Activated T-cell treated with anti-CD3 and anti-CD28 coated beads, Interleukin-2, amount 50 U/mL, for 4 hours (primary cell): ENCODE measurements at regions not wholly inside any gene's neighbourhood (a gene's known extent, or its start where the extent isn't known, plus 50 kb on each side); places are given as distances from the start of the nearest gene placed in this dataset.

Experiments used
- ATAC-seq, 2 donors: fragments of 200-7000 bp; cut with Tn5 transposase; one replicate each; pipeline ENCODE4 v1.10.0; 2021
- DNase-seq: peaks from one replicate; pipeline ENCODE4 v3.0.0-alpha.2; 2020
- H3K27me3 Mint-ChIP-seq: one replicate; pipeline ENCODE4 v1.8.0; 2021; ENCODE audit warnings: low read depth, mixed read lengths
- H3K36me3 Mint-ChIP-seq: one replicate; pipeline ENCODE4 v1.8.0; 2022; ENCODE audit warnings: mixed read lengths; ENCODE audit not compliant: insufficient read depth
- H3K4me1 Mint-ChIP-seq: one replicate; pipeline ENCODE4 v1.8.0; 2021; ENCODE audit warnings: low read depth, mixed read lengths
- H3K4me3 Mint-ChIP-seq: one replicate; pipeline ENCODE4 v1.8.0; 2021; ENCODE audit warnings: mild to moderate bottlenecking, moderate library complexity, mixed read lengths
- H3K9me3 Mint-ChIP-seq: one replicate; pipeline ENCODE4 v1.8.0; 2021; ENCODE audit warnings: mixed read lengths

DNA sequence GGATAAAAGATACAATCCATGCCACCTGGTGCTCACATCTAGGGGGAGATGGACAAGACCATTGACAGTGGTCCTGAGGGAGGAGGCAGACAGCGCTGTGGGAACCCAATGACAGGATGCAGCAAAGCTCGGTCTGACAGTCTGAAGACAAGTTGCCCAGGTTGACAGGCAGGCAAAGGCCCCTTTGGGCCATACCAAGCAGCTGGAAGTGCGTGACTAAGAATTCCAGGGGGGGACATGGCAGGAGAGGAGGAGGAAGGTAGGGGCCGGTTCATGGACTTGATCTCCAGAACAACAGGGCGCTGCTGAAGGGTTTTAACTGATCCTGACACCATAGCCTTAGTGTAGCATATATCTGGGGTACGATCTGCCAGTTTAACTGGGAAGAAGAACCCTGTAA lies 83.4 kb downstream of the RPLP1 start:
- H3K27me3 Mint-ChIP-seq, result peaks cover 8% of the 10 kb centered on the region
- H3K4me3 Mint-ChIP-seq, result no peak overlapping the region
- DNase-seq (no peak), ATAC-seq (no peak)
- H3K9me3 Mint-ChIP-seq, result no peaks in the 10 kb centered on the region
- no peaks in the 10 kb centered on the region for H3K4me1 Mint-ChIP-seq
- H3K36me3 Mint-ChIP-seq, result no peaks in the 10 kb centered on the region

DNA sequence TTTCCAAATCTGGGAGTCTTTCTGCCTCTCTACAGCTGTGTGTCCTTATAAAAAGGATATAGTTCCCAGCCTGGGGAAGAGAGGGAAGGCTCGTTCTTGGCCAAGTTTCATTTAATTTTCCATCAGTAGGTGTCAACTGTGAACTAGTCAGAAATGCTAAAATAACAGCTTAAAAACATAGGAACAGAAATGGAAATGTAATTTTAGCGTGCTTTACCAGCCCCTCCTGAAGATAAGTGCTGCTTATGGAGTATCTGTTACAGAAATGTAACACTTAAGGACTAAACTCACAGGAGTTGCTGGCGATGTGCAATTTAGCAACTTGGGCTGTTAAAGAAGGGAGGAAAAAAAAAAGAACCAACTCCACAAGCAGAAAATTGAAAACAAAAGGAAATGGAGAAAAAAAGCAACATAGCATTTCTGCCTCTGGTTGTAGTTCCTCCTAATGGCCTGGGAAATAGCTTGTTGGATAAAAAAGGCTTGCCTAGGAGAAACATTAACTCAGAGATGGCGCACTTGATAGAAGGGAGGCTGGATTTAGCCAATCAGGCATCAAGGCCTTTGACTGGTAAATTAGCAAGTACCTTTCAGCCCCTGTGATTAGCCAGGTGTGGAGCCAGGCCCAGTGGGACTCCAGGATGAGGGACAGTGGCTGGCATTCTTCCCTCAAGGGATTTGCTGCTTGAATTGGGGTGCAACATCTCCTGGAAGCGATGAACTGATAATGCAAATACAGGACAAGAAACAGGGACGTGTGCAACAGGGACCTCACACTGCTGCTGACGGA lies 84.3 kb downstream of the RPLP1 start:
- DNase-seq, result no peak
- no peaks in the 10 kb centered on the region for H3K4me1 Mint-ChIP-seq
- peaks cover 8% of the 10 kb centered on the region for H3K27me3 Mint-ChIP-seq
- no peaks in the 10 kb centered on the region for H3K9me3 Mint-ChIP-seq
- H3K36me3 Mint-ChIP-seq, result no peaks in the 10 kb centered on the region
- no peak for ATAC-seq
- H3K4me3 Mint-ChIP-seq, result no peak overlapping the region

DNA sequence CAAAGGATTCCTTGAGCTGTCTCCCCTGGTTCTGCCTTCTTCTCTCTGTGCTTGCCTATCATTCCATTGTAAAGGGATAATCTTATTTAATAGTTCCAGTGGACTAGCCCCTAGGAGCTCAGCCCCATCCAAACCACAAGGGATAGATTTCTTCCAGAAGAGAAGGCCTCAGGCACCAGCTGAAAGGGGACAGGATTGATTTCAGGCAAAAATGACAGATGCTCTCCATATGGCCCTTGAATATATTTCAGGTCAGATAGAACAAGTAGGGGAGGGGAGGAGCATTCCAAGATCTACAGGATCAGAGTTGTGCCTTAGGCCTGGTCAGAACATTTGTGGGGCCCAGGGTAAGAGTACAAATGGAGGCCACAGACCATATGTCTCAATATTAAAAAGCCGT lies 85.3 kb downstream of the RPLP1 start:
- no peak overlapping the region for H3K4me3 Mint-ChIP-seq

DNA sequence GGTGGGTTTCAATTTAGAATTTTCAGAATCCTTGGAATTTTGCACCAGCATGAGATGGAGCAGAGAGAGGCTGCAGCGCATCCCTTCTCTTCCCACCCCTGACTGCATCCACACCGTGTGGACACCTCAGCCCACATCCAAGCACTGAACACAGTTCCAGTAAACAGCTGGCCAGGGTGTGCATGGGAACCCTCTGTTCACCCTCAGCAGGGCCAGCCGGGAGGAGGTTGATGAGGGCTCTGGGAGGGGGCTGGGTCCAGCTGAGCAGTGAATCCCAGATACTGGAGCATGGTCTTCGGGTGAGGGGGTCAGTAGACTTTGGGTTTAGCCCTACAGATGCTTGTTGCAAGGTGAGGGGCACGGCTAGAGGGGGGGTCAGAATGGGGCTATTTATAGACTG lies 85.8 kb downstream of the RPLP1 start:
- H3K4me3 Mint-ChIP-seq, result no peak overlapping the region
- no peaks in the 10 kb centered on the region for H3K4me1 Mint-ChIP-seq
- H3K9me3 Mint-ChIP-seq, result no peaks in the 10 kb centered on the region
- DNase-seq (no peak), ATAC-seq (no peak)
- no peaks in the 10 kb centered on the region for H3K36me3 Mint-ChIP-seq
- peaks cover 6% of the 10 kb centered on the region for H3K27me3 Mint-ChIP-seq

More for the DNA sequence above, 85.3 kb downstream of the RPLP1 start:
- peaks cover 6% of the 10 kb centered on the region for H3K27me3 Mint-ChIP-seq
- no peaks in the 10 kb centered on the region for H3K9me3 Mint-ChIP-seq
- ATAC-seq (no peak), DNase-seq (no peak)
- no peaks in the 10 kb centered on the region for H3K4me1 Mint-ChIP-seq
- no peaks in the 10 kb centered on the region for H3K36me3 Mint-ChIP-seq

DNA sequence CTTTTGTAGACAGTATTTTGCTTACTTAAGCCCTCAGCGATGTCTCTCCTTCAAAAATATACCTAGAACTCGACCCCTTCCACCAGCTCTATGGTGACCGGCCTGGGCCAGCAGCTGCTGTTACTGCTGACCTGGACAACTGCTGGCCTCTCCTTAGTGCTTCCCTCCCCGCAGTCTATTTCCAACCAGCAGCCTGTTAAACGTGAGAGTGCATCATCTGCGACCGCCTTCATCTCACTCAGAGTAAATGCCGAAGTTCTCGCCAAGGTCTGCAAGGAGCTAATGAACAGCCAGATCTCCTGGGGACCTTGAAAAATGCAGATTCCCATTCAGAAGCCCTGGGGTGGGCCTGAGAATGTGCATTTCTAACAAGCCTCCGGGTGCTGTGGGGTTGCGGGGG lies 86.7 kb downstream of the RPLP1 start:
- H3K9me3 Mint-ChIP-seq, result no peaks in the 10 kb centered on the region
- no peak overlapping the region for H3K4me3 Mint-ChIP-seq
- DNase-seq, result no peak
- H3K27me3 Mint-ChIP-seq, result peaks cover 11% of the 10 kb centered on the region
- no peaks in the 10 kb centered on the region for H3K4me1 Mint-ChIP-seq
- H3K36me3 Mint-ChIP-seq, result no peaks in the 10 kb centered on the region
- ATAC-seq, result no peak

DNA sequence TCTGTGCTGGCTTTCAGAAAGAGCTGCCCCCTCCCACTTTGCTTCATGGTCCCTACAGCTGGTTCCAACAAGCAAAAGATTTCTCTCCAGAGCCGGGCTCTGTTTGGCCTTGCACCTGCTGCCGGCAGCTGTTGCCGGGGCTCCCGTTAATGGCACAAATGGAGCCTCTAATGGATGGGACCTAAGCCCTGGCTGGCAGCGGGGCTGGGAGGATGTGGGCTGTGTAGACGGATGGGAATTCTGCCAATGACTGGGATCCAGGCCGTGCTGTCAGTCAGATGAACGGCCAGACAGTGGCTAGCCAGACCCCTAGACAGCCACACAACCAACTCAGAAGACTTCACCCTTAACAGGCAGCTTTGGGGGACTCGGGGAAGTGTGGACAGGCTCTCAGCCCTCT lies 88.0 kb downstream of the RPLP1 start:
- DNase-seq, result no peak
- H3K4me1 Mint-ChIP-seq, result no peaks in the 10 kb centered on the region
- H3K4me3 Mint-ChIP-seq, result no peak overlapping the region
- H3K36me3 Mint-ChIP-seq, result no peaks in the 10 kb centered on the region
- no peaks in the 10 kb centered on the region for H3K9me3 Mint-ChIP-seq
- ATAC-seq, result no peak
- peaks cover 7% of the 10 kb centered on the region for H3K27me3 Mint-ChIP-seq

DNA sequence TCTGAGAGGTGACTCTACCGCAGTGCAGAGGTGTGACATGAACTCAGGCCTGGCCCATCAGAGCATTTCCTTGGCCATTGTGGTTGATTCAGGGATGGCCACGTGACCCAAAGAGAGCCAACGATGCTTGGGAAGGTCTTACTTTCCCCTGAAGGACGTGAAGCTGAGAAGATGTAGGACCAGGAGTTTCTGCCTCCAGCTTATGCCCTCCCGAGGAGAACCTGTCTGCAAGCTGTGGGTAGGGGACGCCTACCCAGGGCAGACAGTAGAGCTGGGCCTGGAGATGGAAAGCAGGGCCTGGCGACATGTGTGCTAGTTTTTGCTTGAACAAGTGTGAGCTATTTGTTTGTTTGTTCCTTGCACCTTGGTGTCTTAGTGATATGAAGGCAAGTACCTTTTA lies 89.4 kb downstream of the RPLP1 start:
- ATAC-seq (no peak), DNase-seq (no peak)
- H3K4me1 Mint-ChIP-seq, result no peaks in the 10 kb centered on the region
- H3K27me3 Mint-ChIP-seq, result peaks cover 5% of the 10 kb centered on the region
- H3K9me3 Mint-ChIP-seq, result no peaks in the 10 kb centered on the region
- H3K4me3 Mint-ChIP-seq, result no peak overlapping the region
- no peaks in the 10 kb centered on the region for H3K36me3 Mint-ChIP-seq

DNA sequence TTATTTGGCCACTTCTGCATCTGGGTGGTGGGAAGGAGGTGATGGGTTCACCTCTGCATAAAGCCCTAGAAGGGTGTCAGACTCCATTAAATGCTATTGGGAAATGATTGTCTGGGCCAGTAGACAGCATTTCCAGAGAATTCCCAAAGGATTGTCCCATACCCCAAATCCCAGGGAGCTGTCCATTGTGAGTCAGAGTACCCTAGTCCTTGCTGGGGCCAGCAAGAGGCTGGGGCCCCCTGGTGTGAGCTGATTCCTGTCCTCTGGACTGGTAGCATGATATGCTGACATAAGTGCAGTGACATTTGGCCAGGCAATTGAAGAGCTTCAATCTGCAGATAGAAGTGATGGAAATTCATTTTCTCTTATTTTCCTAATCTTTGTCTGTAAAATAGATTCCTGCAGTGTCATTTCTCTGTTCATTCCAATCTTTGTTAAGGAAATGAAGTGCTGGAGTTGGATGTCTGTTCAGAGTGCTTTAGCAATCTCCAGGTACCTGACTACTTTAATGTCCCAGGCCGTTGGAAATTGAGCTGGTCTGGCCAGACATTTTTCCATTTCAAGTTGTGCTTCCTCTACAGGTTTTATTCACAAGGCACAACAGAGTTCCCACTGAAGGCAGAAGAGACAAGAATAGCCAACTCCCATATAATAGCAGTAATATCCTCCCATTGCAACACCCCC lies 91.2 kb downstream of the RPLP1 start:
- Mint-ChIP-seq H3K27me3 (peaks cover 7% of the 10 kb centered on the region), H3K4me1 (no peaks in the 10 kb centered on the region), H3K9me3 (no peaks in the 10 kb centered on the region), H3K36me3 (no peaks in the 10 kb centered on the region), H3K4me3 (no peak overlapping the region)
- ATAC-seq (no peak), DNase-seq (no peak)

DNA sequence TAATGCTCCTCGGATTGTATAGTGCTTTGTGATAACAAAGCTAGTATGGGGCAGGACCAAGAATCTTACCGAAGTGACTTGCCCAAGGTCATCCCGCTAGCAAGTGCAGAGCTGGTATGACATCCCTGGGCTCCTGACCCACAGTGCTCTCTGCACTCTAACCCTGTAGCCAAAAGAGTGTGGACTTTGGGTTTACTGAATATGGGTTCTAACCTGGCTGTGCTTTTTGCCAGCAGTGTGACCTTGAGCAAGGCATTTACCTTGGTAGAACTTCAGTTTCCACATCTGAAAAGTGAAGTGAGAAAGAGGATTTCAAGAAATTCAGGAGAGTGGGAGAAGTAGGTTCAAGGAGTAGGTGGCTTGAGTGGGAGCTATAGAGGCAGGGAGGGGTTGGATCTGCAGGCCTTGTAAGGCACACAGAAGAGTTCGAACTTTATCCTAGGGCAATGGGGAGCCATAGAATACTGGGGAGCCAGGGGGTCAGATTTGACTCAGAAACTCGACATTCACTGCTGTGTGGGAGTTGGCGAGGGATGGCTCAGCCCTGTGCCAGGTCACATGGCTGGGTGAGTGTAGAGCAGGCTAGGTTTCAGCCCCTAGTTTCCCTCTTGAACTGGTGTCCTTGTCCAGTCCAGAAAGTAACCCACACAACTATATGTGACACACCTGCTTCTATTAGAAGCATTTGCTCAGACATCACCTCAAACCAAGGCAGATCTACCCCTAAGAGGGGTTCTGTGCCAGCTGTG lies 91.9 kb downstream of the RPLP1 start:
- Mint-ChIP-seq H3K36me3 (no peaks in the 10 kb centered on the region), H3K27me3 (peaks cover 7% of the 10 kb centered on the region), H3K4me3 (no peak overlapping the region), H3K9me3 (no peaks in the 10 kb centered on the region), H3K4me1 (no peaks in the 10 kb centered on the region)
- DNase-seq (no peak), ATAC-seq (no peak)

DNA sequence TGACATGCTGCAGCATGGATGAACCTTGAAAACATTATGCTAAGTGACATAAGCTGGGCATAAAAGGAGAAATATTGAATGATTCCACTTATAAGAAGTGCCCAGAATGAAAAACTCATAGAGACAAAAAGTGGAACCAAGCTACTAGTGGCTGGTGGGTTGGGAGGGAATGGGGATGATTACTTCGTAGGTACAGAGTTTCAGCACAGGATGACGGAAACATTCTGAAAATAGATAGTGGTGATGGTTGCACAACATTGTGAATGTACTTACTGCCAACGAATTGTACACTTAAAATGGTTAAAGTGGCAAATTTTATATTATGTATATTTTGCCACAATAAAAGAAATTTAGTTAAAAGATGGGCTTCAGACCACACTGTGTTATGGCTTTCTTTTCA lies 93.6 kb downstream of the RPLP1 start:
- Mint-ChIP-seq H3K36me3 (no peaks in the 10 kb centered on the region), H3K9me3 (peaks cover 2% of the 10 kb centered on the region), H3K27me3 (peaks cover 10% of the 10 kb centered on the region), H3K4me1 (no peaks in the 10 kb centered on the region), H3K4me3 (no peak overlapping the region)
- ATAC-seq (no peak), DNase-seq (no peak)

DNA sequence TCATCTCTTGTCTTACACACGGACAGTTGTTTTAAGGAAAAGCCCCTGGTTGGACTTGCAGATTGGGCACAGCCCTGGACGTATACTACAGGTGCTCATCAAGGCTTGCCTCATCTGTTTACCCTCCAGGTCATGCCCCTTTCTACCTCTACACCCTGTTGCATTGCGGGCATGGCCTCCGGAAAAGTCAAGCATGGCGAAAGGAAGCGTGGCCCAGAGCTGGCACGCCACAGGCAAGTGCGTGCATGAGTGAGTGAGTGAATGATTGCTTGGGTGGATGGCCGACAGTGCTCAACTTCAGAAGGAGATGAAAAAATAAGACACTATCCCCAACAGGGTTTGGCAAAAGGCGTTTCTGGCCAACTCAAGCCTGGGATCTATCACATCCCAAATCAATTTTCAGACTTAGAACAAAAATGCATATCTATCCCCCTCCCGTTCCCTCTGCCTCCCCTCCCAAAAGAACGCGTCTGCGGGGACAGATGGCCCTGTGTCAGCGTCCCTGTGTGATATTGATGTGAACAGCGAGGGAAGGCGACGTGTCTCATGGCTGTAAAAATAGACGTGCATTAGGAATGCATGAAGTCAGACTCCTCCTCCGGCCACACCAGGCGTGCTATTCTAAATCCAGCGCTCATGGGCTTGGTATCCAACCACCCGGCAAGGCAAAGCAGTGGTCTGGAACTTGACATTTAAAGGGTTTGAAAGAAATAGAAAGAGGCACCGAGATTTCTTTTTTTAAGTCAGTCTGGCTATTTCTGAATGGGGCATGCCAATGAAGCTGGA lies 96.0 kb downstream of the RPLP1 start:
- H3K27me3 Mint-ChIP-seq, result peaks cover 10% of the 10 kb centered on the region
- peaks cover 15% of the 10 kb centered on the region for H3K9me3 Mint-ChIP-seq
- H3K4me1 Mint-ChIP-seq, result no peaks in the 10 kb centered on the region
- no peak for DNase-seq
- no peaks in the 10 kb centered on the region for H3K36me3 Mint-ChIP-seq
- no peak for ATAC-seq
- H3K4me3 Mint-ChIP-seq, result no peak overlapping the region

DNA sequence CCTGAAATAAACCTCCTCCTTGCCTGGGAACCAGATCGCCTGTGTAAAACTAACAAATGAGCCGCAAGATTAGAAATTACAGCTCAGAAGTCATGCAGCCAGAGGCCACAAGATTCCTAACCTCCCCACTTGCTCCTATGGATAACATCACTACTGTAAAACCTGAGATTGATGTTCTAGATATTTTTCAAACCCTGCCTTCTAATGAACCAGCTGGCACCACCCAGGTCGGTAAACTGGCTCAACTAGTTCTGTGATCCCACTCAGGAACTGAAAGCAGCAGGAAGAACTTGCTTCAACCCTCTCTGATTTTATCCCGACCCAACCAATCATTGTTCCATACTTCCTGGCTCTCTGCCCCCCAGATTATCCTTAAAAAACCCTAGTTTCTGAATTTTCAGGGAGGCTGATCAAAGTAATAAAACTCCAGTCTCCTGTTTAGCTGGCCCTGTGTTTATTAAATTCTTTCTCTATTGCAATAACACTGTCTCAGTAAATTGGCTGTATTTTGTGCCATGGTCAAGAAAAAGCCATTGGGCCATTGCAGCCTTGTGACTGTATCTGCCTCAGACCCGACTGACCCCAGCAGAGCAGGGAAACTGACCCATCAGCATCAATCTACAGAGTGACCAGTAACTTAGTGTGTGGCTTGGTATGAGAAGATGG lies 98.9 kb downstream of the RPLP1 start:
- H3K4me1 Mint-ChIP-seq, result no peaks in the 10 kb centered on the region
- ATAC-seq (no peak), DNase-seq (no peak)
- H3K9me3 Mint-ChIP-seq, result peaks cover 15% of the 10 kb centered on the region
- H3K27me3 Mint-ChIP-seq, result peaks cover 5% of the 10 kb centered on the region
- H3K4me3 Mint-ChIP-seq, result no peak overlapping the region
- no peaks in the 10 kb centered on the region for H3K36me3 Mint-ChIP-seq

DNA sequence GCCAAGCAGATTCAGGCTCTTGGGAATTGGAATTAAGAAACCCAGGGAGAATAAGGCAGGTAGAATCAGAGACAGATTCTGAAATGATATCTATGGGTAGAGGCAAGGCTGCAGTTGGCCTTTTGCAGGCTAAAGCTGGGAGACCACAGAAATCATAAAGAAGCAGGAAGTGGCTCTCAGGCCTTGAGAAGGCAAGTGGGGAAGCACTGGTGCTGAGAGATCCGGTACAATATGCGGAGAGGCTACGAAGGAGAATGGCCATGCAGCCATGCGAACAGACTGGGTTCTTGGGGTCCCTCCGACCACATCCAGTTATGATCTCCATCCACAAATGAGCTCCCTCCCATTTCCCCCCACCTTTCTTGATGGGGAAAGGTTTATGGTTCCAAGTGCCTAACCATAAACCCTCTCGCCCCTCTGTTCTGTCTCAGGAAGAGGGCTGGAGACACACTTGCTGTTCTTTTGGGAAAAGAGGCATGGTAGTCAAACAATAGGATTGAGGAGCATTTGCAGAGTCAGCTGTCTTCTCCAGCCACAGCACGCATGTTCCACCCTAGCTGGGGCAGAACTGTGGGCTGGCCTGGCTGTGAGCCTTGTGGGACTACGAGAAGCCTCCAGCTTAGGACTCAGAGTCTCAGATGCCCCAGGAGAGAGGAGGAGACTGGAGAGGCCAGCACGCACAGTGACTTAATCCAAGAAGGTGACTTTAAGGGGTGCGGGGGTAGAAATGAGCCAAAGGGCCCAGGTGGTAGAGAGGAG lies 99.6 kb downstream of the RPLP1 start:
- no peak overlapping the region for H3K4me3 Mint-ChIP-seq
- peaks cover 15% of the 10 kb centered on the region for H3K9me3 Mint-ChIP-seq
- no peaks in the 10 kb centered on the region for H3K4me1 Mint-ChIP-seq
- DNase-seq (no peak), ATAC-seq (no peak)
- H3K36me3 Mint-ChIP-seq, result no peaks in the 10 kb centered on the region
- H3K27me3 Mint-ChIP-seq, result peaks cover 5% of the 10 kb centered on the region
